ENCODE measurements at regions not wholly inside any gene's neighbourhood (a gene's known extent, or its start where the extent isn't known, plus 50 kb on each side); places are given as distances from the start of the nearest gene placed in this dataset.

DNA sequence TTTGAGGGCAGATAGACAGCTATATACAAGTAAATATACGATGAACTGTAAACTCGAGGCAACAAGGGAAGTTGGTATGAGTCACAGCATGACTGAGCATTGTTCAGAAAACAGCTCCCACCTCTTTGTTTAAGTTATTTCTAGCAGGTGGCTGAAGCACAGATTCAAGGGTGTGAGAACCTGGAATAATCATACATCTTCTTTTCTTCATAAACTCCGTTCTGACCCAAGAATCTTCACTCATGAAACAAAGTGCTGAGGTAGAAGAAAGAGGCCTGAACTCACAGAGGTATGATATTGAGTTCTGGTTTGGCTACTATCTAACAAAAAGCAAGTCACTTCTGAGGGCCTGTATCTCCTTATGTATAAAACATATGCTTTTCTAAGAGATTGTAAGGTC lies 364.1 kb upstream of the KITLG start:
- no peak overlapping the region for H3K4me3 ChIP-seq (ENCODE audit: low read depth, low read length)
- in situ Hi-C loops (cut with HindIII; ENCODE audit: low sequenced_read_pairs) = no loop called here
- TF ChIP-seq, protein P1, sequence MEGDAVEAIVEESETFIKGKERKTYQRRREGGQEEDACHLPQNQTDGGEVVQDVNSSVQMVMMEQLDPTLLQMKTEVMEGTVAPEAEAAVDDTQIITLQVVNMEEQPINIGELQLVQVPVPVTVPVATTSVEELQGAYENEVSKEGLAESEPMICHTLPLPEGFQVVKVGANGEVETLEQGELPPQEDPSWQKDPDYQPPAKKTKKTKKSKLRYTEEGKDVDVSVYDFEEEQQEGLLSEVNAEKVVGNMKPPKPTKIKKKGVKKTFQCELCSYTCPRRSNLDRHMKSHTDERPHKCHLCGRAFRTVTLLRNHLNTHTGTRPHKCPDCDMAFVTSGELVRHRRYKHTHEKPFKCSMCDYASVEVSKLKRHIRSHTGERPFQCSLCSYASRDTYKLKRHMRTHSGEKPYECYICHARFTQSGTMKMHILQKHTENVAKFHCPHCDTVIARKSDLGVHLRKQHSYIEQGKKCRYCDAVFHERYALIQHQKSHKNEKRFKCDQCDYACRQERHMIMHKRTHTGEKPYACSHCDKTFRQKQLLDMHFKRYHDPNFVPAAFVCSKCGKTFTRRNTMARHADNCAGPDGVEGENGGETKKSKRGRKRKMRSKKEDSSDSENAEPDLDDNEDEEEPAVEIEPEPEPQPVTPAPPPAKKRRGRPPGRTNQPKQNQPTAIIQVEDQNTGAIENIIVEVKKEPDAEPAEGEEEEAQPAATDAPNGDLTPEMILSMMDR (IDR thresholded peaks at IDR 0.05; ENCODE audit: low read depth, low read length, missing control alignments) = no peak
- no peak for DNase-seq (ENCODE audit: low read depth)

DNA sequence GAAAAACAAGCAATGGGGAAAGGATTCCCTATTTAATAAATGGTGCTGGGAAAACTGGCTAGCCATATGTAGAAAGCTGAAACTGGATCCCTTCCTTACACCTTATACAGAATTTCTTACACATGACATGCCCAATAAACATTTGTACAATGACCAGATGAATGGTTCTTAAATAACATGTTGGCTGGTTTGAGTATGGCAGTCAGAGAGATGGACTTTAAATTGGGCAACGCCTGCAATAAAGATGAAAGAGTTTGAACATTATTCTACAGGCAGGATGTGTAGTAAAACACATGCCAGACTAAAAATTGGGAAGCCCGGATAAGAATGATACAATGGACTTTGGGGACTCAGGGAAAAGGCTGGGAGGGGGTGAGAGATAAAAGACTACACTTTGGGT lies 360.6 kb upstream of the KITLG start:
- H3K4me3 ChIP-seq (ENCODE audit: low read depth, low read length) = no peak overlapping the region
- DNase-seq (ENCODE audit: low read depth) = no peak
- in situ Hi-C loops (cut with HindIII; ENCODE audit: low sequenced_read_pairs) = no loop called here
- TF ChIP-seq, protein P1 (IDR thresholded peaks at IDR 0.05; ENCODE audit: low read depth, low read length, missing control alignments) = no peak

GRCh38 chr12:88935856-88936255 lies 355.6 kb upstream of the KITLG start:
- TF ChIP-seq, protein P1 (IDR thresholded peaks at IDR 0.05; ENCODE audit: low read depth, low read length, missing control alignments) = no peak
- no peak for DNase-seq (ENCODE audit: low read depth)
- no peak overlapping the region for H3K4me3 ChIP-seq (ENCODE audit: low read depth, low read length)
- in situ Hi-C loops (cut with HindIII; ENCODE audit: low sequenced_read_pairs) = no loop called here

DNA sequence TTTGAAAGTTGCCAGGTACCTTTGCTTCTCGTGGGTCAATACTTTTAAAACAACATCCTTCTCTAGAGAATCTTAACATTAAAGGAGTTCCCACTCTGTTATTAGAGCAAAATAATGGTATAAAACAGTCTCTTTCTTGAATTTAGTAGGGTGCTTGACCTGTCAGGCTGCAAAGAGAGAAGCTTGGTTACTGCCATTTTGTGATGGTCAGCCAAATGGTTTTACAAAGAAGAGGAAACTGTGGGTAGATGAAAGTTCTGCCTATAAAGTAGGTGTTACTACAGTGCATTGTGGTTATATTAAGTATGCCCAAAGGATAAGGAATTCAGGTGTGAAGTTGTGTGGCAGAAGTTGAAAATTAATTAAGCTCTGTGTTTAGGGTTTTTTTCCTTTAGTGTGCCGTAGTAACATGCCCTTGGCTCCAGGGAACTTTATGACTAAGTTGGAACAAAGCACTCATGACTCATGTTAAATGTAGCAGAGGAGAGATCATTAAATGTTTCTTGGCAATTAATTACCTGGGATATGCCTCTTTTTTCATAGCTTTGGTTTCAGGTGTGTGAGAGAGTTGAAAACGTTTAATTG lies 354.0 kb upstream of the KITLG start:
- in situ Hi-C loops (cut with HindIII; ENCODE audit: low sequenced_read_pairs) = no loop called here
- peak; percentile 46 for DNase-seq (ENCODE audit: low read depth)
- H3K4me3 ChIP-seq (ENCODE audit: low read depth, low read length) = no peak overlapping the region
- TF ChIP-seq, protein P1 (IDR thresholded peaks at IDR 0.05; ENCODE audit: low read depth, low read length, missing control alignments) = no peak

GRCh38 chr12:88932457-88932856 lies 352.2 kb upstream of the KITLG start:
- H3K4me3 ChIP-seq (ENCODE audit: low read depth, low read length) = no peak overlapping the region
- TF ChIP-seq, protein P1 (IDR thresholded peaks at IDR 0.05; ENCODE audit: low read depth, low read length, missing control alignments) = no peak
- DNase-seq (ENCODE audit: low read depth) = no peak
- in situ Hi-C loops (cut with HindIII; ENCODE audit: low sequenced_read_pairs) = no loop called here

GRCh38 chr12:88931598-88931997 lies 351.3 kb upstream of the KITLG start:
- H3K4me3 ChIP-seq (ENCODE audit: low read depth, low read length) = no peak overlapping the region
- no peak for DNase-seq (ENCODE audit: low read depth)
- in situ Hi-C loops (cut with HindIII; ENCODE audit: low sequenced_read_pairs) = no loop called here
- TF ChIP-seq, protein P1 (IDR thresholded peaks at IDR 0.05; ENCODE audit: low read depth, low read length, missing control alignments) = no peak
